ENCODE measurements at regions not wholly inside any gene's neighbourhood (a gene's known extent, or its start where the extent isn't known, plus 50 kb on each side); places are given as distances from the start of the nearest gene placed in this dataset.
"Not testable (repeated sequence)": the region's sequence is repeated elsewhere in the genome, so short reads cannot be mapped to it uniquely, and the experiment has no call there.

DNA sequence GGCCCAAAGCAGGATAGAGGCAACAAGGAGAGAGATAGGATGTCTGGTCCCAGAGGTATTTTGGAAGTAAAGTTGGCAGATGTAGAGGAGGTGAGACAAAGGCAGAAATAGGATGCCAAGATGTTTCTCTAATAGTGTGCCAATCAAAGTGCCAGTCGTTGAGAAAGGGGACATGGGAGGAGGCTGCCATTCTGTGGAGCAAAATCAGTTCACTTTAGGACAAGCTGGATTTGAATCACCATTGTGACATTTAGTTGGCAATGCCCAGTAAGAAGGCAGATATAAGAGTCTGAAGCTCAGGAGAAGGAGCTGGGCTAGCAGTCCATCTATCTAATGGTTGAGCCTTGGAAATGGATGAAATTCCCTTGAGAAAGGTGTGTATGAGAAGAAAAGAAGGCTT, 53.8 kb downstream of the ADRB2 start:
- TF ChIP-seq CTCF (IDR thresholded peaks at IDR 0.05; ENCODE audit: partially characterized antibody, unreplicated experiment), result no peak
- Mint-ChIP-seq H3K27me3 (ENCODE audit: unreplicated experiment) (no peaks in the 10 kb centered on the region), H3K36me3 (ENCODE audit: unreplicated experiment) (no peaks in the 10 kb centered on the region), H3K4me3 (ENCODE audit: unreplicated experiment) (no peak overlapping the region), H3K4me1 (ENCODE audit: low read depth, unreplicated experiment) (no peaks in the 10 kb centered on the region), H3K27ac (ENCODE audit: unreplicated experiment) (no peak overlapping the region), H3K9me3 (ENCODE audit: unreplicated experiment) (no peaks in the 10 kb centered on the region)
- no peak for DNase-seq

DNA sequence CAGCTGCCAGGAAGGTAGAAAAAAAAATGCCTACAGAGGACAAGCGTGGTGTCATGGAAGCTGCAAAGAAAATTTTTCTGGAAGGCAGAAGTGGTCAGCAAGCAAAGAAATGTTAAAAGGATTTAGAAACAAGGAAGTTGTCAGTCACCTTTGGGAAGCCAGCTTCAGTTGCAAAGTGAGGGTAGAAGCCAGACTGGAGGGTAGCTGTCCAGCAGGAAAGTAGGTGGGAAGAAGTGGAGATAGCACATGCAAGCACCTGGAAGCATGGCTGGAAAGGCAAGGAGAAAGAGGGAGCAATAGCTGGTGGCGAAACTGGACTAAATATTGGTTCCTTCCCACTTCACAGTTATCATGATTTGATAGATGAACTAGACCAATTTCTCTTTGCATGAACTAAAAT, 54.3 kb downstream of the ADRB2 start:
- Mint-ChIP-seq H3K4me1 (ENCODE audit: low read depth, unreplicated experiment) (no peaks in the 10 kb centered on the region), H3K27ac (ENCODE audit: unreplicated experiment) (no peak overlapping the region), H3K4me3 (ENCODE audit: unreplicated experiment) (no peak overlapping the region), H3K36me3 (ENCODE audit: unreplicated experiment) (no peaks in the 10 kb centered on the region), H3K9me3 (ENCODE audit: unreplicated experiment) (no peaks in the 10 kb centered on the region), H3K27me3 (ENCODE audit: unreplicated experiment) (no peaks in the 10 kb centered on the region)
- no peak for DNase-seq
- no peak for TF ChIP-seq CTCF (IDR thresholded peaks at IDR 0.05; ENCODE audit: partially characterized antibody, unreplicated experiment)

GRCh38 chr5:148882332-148882731, 55.9 kb downstream of the ADRB2 start:
- Mint-ChIP-seq H3K27ac (ENCODE audit: unreplicated experiment) (no peak overlapping the region), H3K36me3 (ENCODE audit: unreplicated experiment) (no peaks in the 10 kb centered on the region), H3K4me1 (ENCODE audit: low read depth, unreplicated experiment) (no peaks in the 10 kb centered on the region), H3K27me3 (ENCODE audit: unreplicated experiment) (no peaks in the 10 kb centered on the region), H3K9me3 (ENCODE audit: unreplicated experiment) (no peaks in the 10 kb centered on the region), H3K4me3 (ENCODE audit: unreplicated experiment) (no peak overlapping the region)
- no peak for DNase-seq
- no peak for TF ChIP-seq CTCF (IDR thresholded peaks at IDR 0.05; ENCODE audit: partially characterized antibody, unreplicated experiment)

GRCh38 chr5:148884339-148885020, 58.1 kb downstream of the ADRB2 start:
- Mint-ChIP-seq H3K4me3 (ENCODE audit: unreplicated experiment) (no peak overlapping the region), H3K27me3 (ENCODE audit: unreplicated experiment) (no peaks in the 10 kb centered on the region), H3K9me3 (ENCODE audit: unreplicated experiment) (no peaks in the 10 kb centered on the region), H3K27ac (ENCODE audit: unreplicated experiment) (no peak overlapping the region), H3K4me1 (ENCODE audit: low read depth, unreplicated experiment) (no peaks in the 10 kb centered on the region), H3K36me3 (ENCODE audit: unreplicated experiment) (no peaks in the 10 kb centered on the region)
- no peak for TF ChIP-seq CTCF (IDR thresholded peaks at IDR 0.05; ENCODE audit: partially characterized antibody, unreplicated experiment)
- no peak for DNase-seq

DNA sequence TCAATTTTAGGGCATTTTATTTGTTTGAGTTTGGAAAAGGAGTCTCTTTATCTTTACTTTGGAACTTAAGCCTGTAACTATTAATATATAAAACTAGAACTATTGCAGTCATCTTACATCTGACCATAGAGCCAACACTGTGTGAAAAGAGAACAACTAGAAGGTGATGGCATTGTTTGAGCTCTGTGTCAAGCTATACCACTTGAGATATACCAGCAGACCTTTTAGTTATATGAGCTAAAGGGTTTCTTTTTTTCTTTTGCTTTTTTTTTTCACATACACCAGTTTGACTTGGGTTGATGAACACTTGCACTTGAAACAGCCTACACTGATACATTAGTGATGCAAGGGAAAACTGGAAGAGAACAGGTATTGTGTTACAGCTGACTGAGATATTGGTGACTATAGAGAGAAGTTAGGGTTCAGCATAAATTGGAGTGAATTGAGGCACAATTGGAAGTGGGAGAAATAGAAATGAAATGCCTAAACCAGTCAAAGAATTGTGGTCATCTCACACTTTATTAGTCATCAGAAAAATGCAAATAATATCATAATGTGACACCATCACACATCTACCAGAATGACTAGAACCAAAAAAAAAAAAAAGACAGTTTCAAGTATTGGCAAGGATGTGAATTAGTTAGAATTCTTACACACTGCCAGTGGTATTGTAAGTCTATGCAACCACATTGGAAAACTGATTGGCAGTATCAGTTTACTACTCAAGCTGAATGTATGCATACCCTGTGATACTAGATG, 60.9 kb downstream of the ADRB2 start:
- Mint-ChIP-seq H3K4me3 (ENCODE audit: unreplicated experiment) (no peak overlapping the region), H3K27ac (ENCODE audit: unreplicated experiment) (no peak overlapping the region), H3K4me1 (ENCODE audit: low read depth, unreplicated experiment) (no peaks in the 10 kb centered on the region), H3K27me3 (ENCODE audit: unreplicated experiment) (no peaks in the 10 kb centered on the region), H3K36me3 (ENCODE audit: unreplicated experiment) (no peaks in the 10 kb centered on the region), H3K9me3 (ENCODE audit: unreplicated experiment) (no peaks in the 10 kb centered on the region)
- DNase-seq, result no peak
- no peak for TF ChIP-seq CTCF (IDR thresholded peaks at IDR 0.05; ENCODE audit: partially characterized antibody, unreplicated experiment)

DNA sequence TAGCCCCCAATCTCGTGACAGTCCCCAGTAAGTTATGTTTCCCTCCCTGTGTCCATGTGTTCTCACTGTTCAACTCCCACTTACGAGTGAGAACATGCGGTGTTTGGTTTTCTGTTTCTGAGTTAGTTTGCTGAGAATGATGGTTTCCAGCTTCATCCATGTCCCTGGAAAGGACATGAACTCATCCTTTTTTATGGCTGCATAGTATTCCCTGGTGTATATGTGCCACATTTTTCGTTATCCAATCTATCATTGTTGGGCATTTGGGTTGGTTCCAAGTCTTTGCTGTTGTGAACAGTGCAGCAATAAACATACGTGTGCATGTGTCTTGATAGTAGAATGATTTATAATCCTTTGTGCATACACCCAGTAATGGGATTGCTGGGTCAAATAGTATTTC, 63.5 kb downstream of the ADRB2 start:
- not testable (repeated sequence) for H3K9me3 Mint-ChIP-seq (ENCODE audit: unreplicated experiment); H3K4me1 Mint-ChIP-seq (ENCODE audit: low read depth, unreplicated experiment); DNase-seq; H3K27ac Mint-ChIP-seq (ENCODE audit: unreplicated experiment); H3K4me3 Mint-ChIP-seq (ENCODE audit: unreplicated experiment); H3K27me3 Mint-ChIP-seq (ENCODE audit: unreplicated experiment); H3K36me3 Mint-ChIP-seq (ENCODE audit: unreplicated experiment)

GRCh38 chr5:148895441-148895840, 69.0 kb downstream of the ADRB2 start:
- H3K9me3 Mint-ChIP-seq (ENCODE audit: unreplicated experiment); DNase-seq; H3K4me3 Mint-ChIP-seq (ENCODE audit: unreplicated experiment); H3K4me1 Mint-ChIP-seq (ENCODE audit: low read depth, unreplicated experiment); H3K27ac Mint-ChIP-seq (ENCODE audit: unreplicated experiment); H3K36me3 Mint-ChIP-seq (ENCODE audit: unreplicated experiment); H3K27me3 Mint-ChIP-seq (ENCODE audit: unreplicated experiment): not testable (repeated sequence)
